HepG2 (cell line): ENCODE measurements at regions not wholly inside any gene's neighbourhood (a gene's known extent, or its start where the extent isn't known, plus 50 kb on each side); places are given as distances from the start of the nearest gene placed in this dataset.

Experiments
- ATAC-seq: fragments of 200-7000 bp; cut with Tn5 transposase; 3 replicates; pipeline ENCODE4 v1.9.1; 2020; ENCODE audit warnings: mild to moderate bottlenecking, moderate library complexity
- BruUV-seq: library from RNA; stranded (reverse); fragments of 400-500 nt; replicated peaks from 2 replicates; lab custom pipeline; 2021; lab: Mats Ljungman, UMichigan
- CTCF ChIA-PET: fragments of 300-600 bp; formaldehyde crosslinking; extraction: SDS; loops from one replicate; lab custom pipeline; 2021; ENCODE audit warnings: low total read pairs, inconsistent platforms, low intra/inter-chr PET ratio; lab: Yijun Ruan, JAX
- POLR2A ChIA-PET: fragments of 350-600 bp; sonication (Branson Sonifier 250); formaldehyde crosslinking; loops from one replicate; lab custom pipeline; 2020; ENCODE audit warnings: antibody characterized with exemption, inconsistent platforms; lab: Yijun Ruan, JAX
- DNase-seq: peaks from one replicate; pipeline ENCODE4 v3.0.0-alpha.2; 2015; ENCODE audit warnings: low spot score
- FAIRE-seq: peaks from 3 replicates; lab custom pipeline; 2011; peaks lifted over from hg19 to GRCh38; lab: Jason Lieb, UNC
- H2AFZ ChIP-seq: one replicate; pipeline ENCODE4 v1.6.1; 2011; ENCODE audit warnings: low read length, inconsistent platforms
- H3K27ac ChIP-seq: fragments of 300-600 bp; 3 replicates; pipeline ENCODE4 v1.8.0; 2011; ENCODE audit warnings: mixed run types, mild to moderate bottlenecking, mixed read lengths, low read length, inconsistent platforms; ENCODE audit not compliant: insufficient read depth; ENCODE audit errors: extremely low read length
- H3K27me3 ChIP-seq, 2 experiments: fragments of 200-600 bp in 1 of 2; 2 replicates in 1 of 2; 3 replicates in 1 of 2; pipeline versions ENCODE4 v1.6.0 to v1.8.0; 2011; ENCODE audit warnings: low read length in 2 of 2, mild to moderate bottlenecking in 2 of 2, moderate library complexity in 2 of 2, inconsistent platforms in 1 of 2; ENCODE audit not compliant: insufficient read depth in 2 of 2, control insufficient read depth in 1 of 2
- H3K36me3 ChIP-seq, 2 experiments: fragments of 200-600 bp in 1 of 2; replicated peaks in 1 of 2; 2 replicates in 1 of 2; 3 replicates in 1 of 2; pipeline versions ENCODE4 v1.5.1 to v1.8.0; 2011; ENCODE audit warnings: low read length in 2 of 2, inconsistent platforms in 1 of 2; ENCODE audit not compliant: insufficient read depth in 2 of 2, control insufficient read depth in 1 of 2
- H3K4me1 ChIP-seq: 2 replicates; pipeline ENCODE4 v1.5.1; 2012; ENCODE audit warnings: low read length, inconsistent platforms; ENCODE audit not compliant: insufficient read depth
- H3K4me2 ChIP-seq: 2 replicates; pipeline ENCODE4 v1.6.0; 2011; ENCODE audit warnings: low read depth, low read length, inconsistent platforms
- H3K4me3 ChIP-seq, 3 experiments: fragments of 200-600 bp in 1 of 3; sonication (generic), shearing (Covaris generic) in 1 of 3; replicated peaks in 1 of 3; 2 replicates each; pipeline ENCODE4 v1.5.1; 2011 to 2016; ENCODE audit warnings: low read length in 3 of 3, inconsistent platforms in 2 of 3, low read depth in 2 of 3, mild to moderate bottlenecking in 2 of 3, control low read depth in 1 of 3, mixed read lengths in 1 of 3; ENCODE audit not compliant: insufficient read depth in 1 of 3
- H3K79me2 ChIP-seq: one replicate; pipeline ENCODE4 v1.6.1; 2011; ENCODE audit warnings: low read length, inconsistent platforms; ENCODE audit not compliant: insufficient read depth
- H3K9ac ChIP-seq: 2 replicates; pipeline ENCODE4 v1.6.0; 2011; ENCODE audit warnings: mild to moderate bottlenecking, low read depth, low read length, inconsistent platforms; ENCODE audit not compliant: insufficient read depth
- H3K9me3 ChIP-seq: 2 replicates; pipeline ENCODE4 v1.5.1; 2012; ENCODE audit warnings: mild to moderate bottlenecking, low read length
- H4K20me1 ChIP-seq: 2 replicates; pipeline ENCODE4 v1.6.0; 2011; ENCODE audit warnings: inconsistent platforms, mild to moderate bottlenecking, low read length, moderate library complexity; ENCODE audit not compliant: insufficient read depth
- ARHGAP35 ChIP-seq: sonication (generic); formaldehyde crosslinking; IDR thresholded peaks from 2 replicates; pipeline ENCODE4 v1.9.0; 2022; ENCODE audit warnings: mild to moderate bottlenecking, inconsistent platforms, moderate library complexity, missing genetic modification reagents, borderline replicate concordance
- HNF1A ChIP-seq, 2 experiments: sonication (generic) in 1 of 2; formaldehyde crosslinking in 1 of 2; IDR thresholded peaks; 2 replicates each; pipeline versions ENCODE4 v1.4.0 to v1.6.1; 2016 to 2020; ENCODE audit warnings: borderline replicate concordance in 1 of 2, low read depth in 1 of 2, mild to moderate bottlenecking in 1 of 2, missing genetic modification reagents in 1 of 2
- HOXA3 ChIP-seq: sonication (generic); formaldehyde crosslinking; IDR thresholded peaks from 2 replicates; pipeline ENCODE4 v1.5.0; 2020; ENCODE audit warnings: missing genetic modification reagents
- KLF16 ChIP-seq, 2 experiments: sonication (generic) in 1 of 2; formaldehyde crosslinking in 1 of 2; IDR thresholded peaks; 2 replicates each; pipeline versions ENCODE4 v1.6.1 to v1.8.0; 2016 to 2023; ENCODE audit warnings: missing genetic modification reagents in 2 of 2, missing compliant biosample characterization in 1 of 2
- NR0B2 ChIP-seq: sonication (generic); formaldehyde crosslinking; IDR thresholded peaks from 2 replicates; pipeline ENCODE4 v1.4.0; 2020; ENCODE audit warnings: mild to moderate bottlenecking, missing genetic modification reagents
- PHF5A ChIP-seq: IDR thresholded peaks from one replicate; pipeline ENCODE4 v1.6.1; 2018; ENCODE audit warnings: low read depth, missing genetic modification reagents; ENCODE audit not compliant: unreplicated experiment
- RBAK ChIP-seq: sonication (generic); formaldehyde crosslinking; IDR thresholded peaks from 2 replicates; pipeline ENCODE4 v1.5.1; 2020; ENCODE audit warnings: mild to moderate bottlenecking, missing genetic modification reagents
- REXO4 ChIP-seq: sonication (generic); formaldehyde crosslinking; IDR thresholded peaks from 2 replicates; pipeline ENCODE4 v1.8.0; 2022; ENCODE audit warnings: missing genetic modification reagents, mild to moderate bottlenecking, borderline replicate concordance
- SNAI1 ChIP-seq: sonication (generic); formaldehyde crosslinking; IDR thresholded peaks from 2 replicates; pipeline ENCODE4 v1.5.0; 2020; ENCODE audit warnings: mild to moderate bottlenecking, missing genetic modification reagents, borderline replicate concordance
- ZBTB37 ChIP-seq: sonication (generic); formaldehyde crosslinking; IDR thresholded peaks from 2 replicates; pipeline ENCODE4 v1.4.0; 2020; ENCODE audit warnings: mild to moderate bottlenecking, missing genetic modification reagents
- ZNF225 ChIP-seq: sonication (generic); formaldehyde crosslinking; IDR thresholded peaks from 2 replicates; pipeline ENCODE4 v1.4.0; 2020; ENCODE audit warnings: mild to moderate bottlenecking, missing genetic modification reagents
- ZNF337 ChIP-seq: sonication (generic); formaldehyde crosslinking; IDR thresholded peaks from 2 replicates; pipeline ENCODE4 v1.5.1; 2020; ENCODE audit warnings: missing genetic modification reagents, low read depth, mild to moderate bottlenecking, borderline replicate concordance
- ZNF580 ChIP-seq: IDR thresholded peaks from 2 replicates; pipeline ENCODE4 v1.6.1; 2016; ENCODE audit warnings: low read depth, borderline replicate concordance
- ZNF772 ChIP-seq: sonication (generic); formaldehyde crosslinking; IDR thresholded peaks from 2 replicates; pipeline ENCODE4 v1.5.0; 2020; ENCODE audit warnings: mild to moderate bottlenecking, missing genetic modification reagents
- ZSCAN21 ChIP-seq: sonication (generic); formaldehyde crosslinking; IDR thresholded peaks from 2 replicates; pipeline ENCODE4 v1.8.0; 2022; ENCODE audit warnings: mild to moderate bottlenecking, missing genetic modification reagents, moderate library complexity, borderline replicate concordance
- ZSCAN30 ChIP-seq: sonication (generic); formaldehyde crosslinking; IDR thresholded peaks from 2 replicates; pipeline ENCODE4 v1.5.0; 2020; ENCODE audit warnings: mild to moderate bottlenecking, missing genetic modification reagents
- WGBS: methylation state at CpG from one replicate; pipeline ENCODE4 v1.1.6; 2017; ENCODE audit warnings: low lambda C conversion rate; 5-methylcytosine and 5-hydroxymethylcytosine counted together
- in situ Hi-C: cut with HindIII; loops from 2 replicates; pipeline ENCODE4 v1.10.0; 2017; ENCODE audit warnings: low pct_unique_long_range_greater_than_20kb; ENCODE audit not compliant: extremely low pct_ligation_motif_present
- intact Hi-C: fragments of 100-400 bp; cut with micrococcal nuclease; formaldehyde crosslinking; loops from one replicate; pipeline ENCODE4 v1.10.0; 2022; ENCODE audit not compliant: unreplicated experiment

- no peak for TF ChIP-seq HNF1A (IDR thresholded peaks at IDR 0.05; ENCODE audit: low read depth)
- TF ChIP-seq HNF1A (CRISPR knock-in tag; IDR thresholded peaks at IDR 0.05; ENCODE audit: borderline replicate concordance), result no peak
Observed at GRCh38 chr10:21100871-21101514, 203.9 kb upstream of the NEBL start (continued).

GRCh38 chr10:21100190-21100589 is 203.1 kb upstream of the NEBL start:
- no peaks in the 10 kb centered on the region for H3K4me1 ChIP-seq
- 56% methylated on average over 12 of the region's 12 CpGs for WGBS
- BruUV-seq, result no TSS peak
- no peak overlapping the region for H2AFZ ChIP-seq
- H3K79me2 ChIP-seq, result no peaks in the 10 kb centered on the region
- no peak for FAIRE-seq
- no peak overlapping the region for H3K27ac ChIP-seq
- H3K4me2 ChIP-seq, result no peak overlapping the region
- H3K36me3 ChIP-seq, result no peaks in the 10 kb centered on the region
- no peak overlapping the region for H3K4me3 ChIP-seq
- no peak for ATAC-seq
- H3K9ac ChIP-seq, result no peak overlapping the region
- DNase-seq, result no peak
- no peaks in the 10 kb centered on the region for H4K20me1 ChIP-seq
- CTCF ChIA-PET, result no interaction called here
- in situ Hi-C loops, result no loop called here
- no peak for TF ChIP-seq HOXA3 (CRISPR knock-in tag)
- TF ChIP-seq SNAI1 (CRISPR knock-in tag), result no peak
- no peak for TF ChIP-seq PHF5A (CRISPR knock-in tag)
- TF ChIP-seq ZNF337, result no peak
- TF ChIP-seq ZNF772 (CRISPR knock-in tag), result no peak
- TF ChIP-seq ZNF580 (CRISPR knock-in tag), result no peak
- TF ChIP-seq ZNF225 (CRISPR knock-in tag), result no peak
- no peak for TF ChIP-seq RBAK (CRISPR knock-in tag)
- no peak for TF ChIP-seq REXO4
- no peak for TF ChIP-seq ZBTB37 (CRISPR knock-in tag)
- no peak for TF ChIP-seq ARHGAP35 (CRISPR knock-in tag)
- no peak for TF ChIP-seq ZSCAN21 (CRISPR knock-in tag)
- TF ChIP-seq NR0B2 (CRISPR knock-in tag), result no peak
- TF ChIP-seq KLF16 (CRISPR knock-in tag; IDR thresholded peaks at IDR 0.05), result no peak
- TF ChIP-seq ZSCAN30 (CRISPR knock-in tag), result no peak
- TF ChIP-seq, all 625 proteins: peak for 0
- intact Hi-C loops, result no loop called here
- POLR2A ChIA-PET, result no interaction called here
- Histone ChIP-seq H3K27me3 (peaks cover 0 to 5% of the 10 kb centered on the region in 2 experiments; a peak in 2 of 5 replicates), H3K9me3 (no peaks in the 10 kb centered on the region)
